ENCODE measurements at regions not wholly inside any gene's neighbourhood (a gene's known extent, or its start where the extent isn't known, plus 50 kb on each side); places are given as distances from the start of the nearest gene placed in this dataset.

- H3K9me3 ChIP-seq = no peaks in the 10 kb centered on the region
- TF ChIP-seq CTCF (IDR thresholded peaks at IDR 0.05) = no peak
- TF ChIP-seq POLR2A (IDR thresholded peaks at IDR 0.05) = no peak
- TF ChIP-seq POLR2AphosphoS5 (IDR thresholded peaks at IDR 0.05) = no peak
- H3K4me3 ChIP-seq = no peak overlapping the region
- no peak overlapping the region for H3K27ac ChIP-seq
- H3K27me3 ChIP-seq (replicated peaks; ENCODE audit: insufficient read depth) = no peaks in the 10 kb centered on the region
- no peaks in the 10 kb centered on the region for H3K4me1 ChIP-seq (replicated peaks)
- DNase-seq (ENCODE audit: low spot score) = no peak
- no peaks in the 10 kb centered on the region for H3K36me3 ChIP-seq
- WGBS = 87% methylated on average over 2 of the region's 2 CpGs
- intact Hi-C loops (cut with DNase I) = no loop called here
Observed at GRCh38 chr1:79197421-79197820, 190.9 kb upstream of the ADGRL4 start.

DNA sequence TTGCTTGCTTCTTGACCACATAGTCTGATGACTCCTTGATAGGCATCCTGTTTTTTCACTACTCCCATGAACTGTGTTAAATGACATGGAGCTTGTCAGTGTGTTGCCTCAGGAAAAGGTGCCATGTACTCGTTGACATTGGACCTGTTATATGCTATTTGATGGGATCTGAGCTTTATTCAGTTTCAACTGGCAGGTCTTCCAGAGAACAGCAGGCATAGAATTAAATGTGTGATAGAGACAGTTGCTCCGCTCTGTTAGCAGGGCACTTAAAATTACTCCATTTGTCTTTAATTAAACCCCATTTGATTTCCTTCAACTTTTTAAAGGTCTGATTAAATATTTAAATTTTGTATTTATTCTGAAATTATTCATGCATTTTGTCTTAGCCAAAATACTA lies 189.7 kb upstream of the ADGRL4 start:
- no peaks in the 10 kb centered on the region for H3K27me3 ChIP-seq (replicated peaks; ENCODE audit: insufficient read depth)
- no peaks in the 10 kb centered on the region for H3K36me3 ChIP-seq
- intact Hi-C loops (cut with DNase I) = no loop called here
- no peak for TF ChIP-seq POLR2A (IDR thresholded peaks at IDR 0.05)
- TF ChIP-seq POLR2AphosphoS5 (IDR thresholded peaks at IDR 0.05) = no peak
- TF ChIP-seq CTCF (IDR thresholded peaks at IDR 0.05) = no peak
- no peak for DNase-seq (ENCODE audit: low spot score)
- H3K4me3 ChIP-seq = no peak overlapping the region
- H3K27ac ChIP-seq = no peak overlapping the region
- no peaks in the 10 kb centered on the region for H3K9me3 ChIP-seq
- WGBS = 71% methylated on average over 2 of the region's 2 CpGs
- no peaks in the 10 kb centered on the region for H3K4me1 ChIP-seq (replicated peaks)

GRCh38 chr1:79193211-79194079 lies 186.9 kb upstream of the ADGRL4 start:
- no peak for DNase-seq (ENCODE audit: low spot score)
- intact Hi-C loops (cut with DNase I) = no loop called here
- TF ChIP-seq CTCF (IDR thresholded peaks at IDR 0.05) = no peak
- no peak for TF ChIP-seq POLR2AphosphoS5 (IDR thresholded peaks at IDR 0.05)
- no peak for TF ChIP-seq POLR2A (IDR thresholded peaks at IDR 0.05)

DNA sequence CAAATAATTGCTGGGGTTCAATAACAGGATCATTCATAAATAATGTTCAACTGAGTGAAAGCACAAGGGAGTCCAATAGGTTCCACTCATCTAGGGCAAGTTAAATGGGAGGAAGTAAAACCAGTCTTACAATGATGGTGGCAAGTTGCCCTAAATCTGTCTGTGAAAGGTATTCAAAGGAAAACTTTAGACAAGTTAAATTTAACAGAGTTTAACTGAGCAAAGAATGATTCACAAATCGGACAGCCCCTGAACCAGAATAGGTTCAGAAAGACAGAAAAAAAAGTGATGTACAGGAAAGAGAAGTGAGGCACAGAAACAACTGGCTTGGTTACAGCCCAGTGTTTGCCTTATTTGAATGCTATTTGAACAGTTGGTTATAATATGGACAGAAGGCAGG lies 183.5 kb upstream of the ADGRL4 start:
- H3K36me3 ChIP-seq = no peaks in the 10 kb centered on the region
- 52% methylated on average over 1 of the region's 1 CpG for WGBS
- H3K27me3 ChIP-seq (replicated peaks; ENCODE audit: insufficient read depth) = no peaks in the 10 kb centered on the region
- no peak for DNase-seq (ENCODE audit: low spot score)
- no peaks in the 10 kb centered on the region for H3K9me3 ChIP-seq
- no peak overlapping the region for H3K27ac ChIP-seq
- intact Hi-C loops (cut with DNase I) = no loop called here
- no peaks in the 10 kb centered on the region for H3K4me1 ChIP-seq (replicated peaks)
- TF ChIP-seq POLR2A (IDR thresholded peaks at IDR 0.05) = no peak
- no peak for TF ChIP-seq CTCF (IDR thresholded peaks at IDR 0.05)
- no peak for TF ChIP-seq POLR2AphosphoS5 (IDR thresholded peaks at IDR 0.05)
- H3K4me3 ChIP-seq = no peak overlapping the region

More at GRCh38 chr1:79193211-79194079, 186.9 kb upstream of the ADGRL4 start:
- Histone ChIP-seq H3K36me3 (no peaks in the 10 kb centered on the region), H3K9me3 (no peaks in the 10 kb centered on the region), H3K4me1 (replicated peaks) (no peaks in the 10 kb centered on the region), H3K27me3 (replicated peaks; ENCODE audit: insufficient read depth) (no peaks in the 10 kb centered on the region), H3K27ac (no peak overlapping the region), H3K4me3 (no peak overlapping the region)
- 27% methylated on average over 7 of the region's 7 CpGs for WGBS

GRCh38 chr1:79188337-79188736 lies 181.8 kb upstream of the ADGRL4 start:
- Histone ChIP-seq H3K4me1 (replicated peaks) (no peaks in the 10 kb centered on the region), H3K27me3 (replicated peaks; ENCODE audit: insufficient read depth) (no peaks in the 10 kb centered on the region), H3K27ac (no peak overlapping the region), H3K4me3 (no peak overlapping the region), H3K36me3 (no peaks in the 10 kb centered on the region), H3K9me3 (no peaks in the 10 kb centered on the region)
- TF ChIP-seq POLR2AphosphoS5 (IDR thresholded peaks at IDR 0.05) (no peak), CTCF (IDR thresholded peaks at IDR 0.05) (no peak), POLR2A (IDR thresholded peaks at IDR 0.05) (no peak)
- intact Hi-C loops (cut with DNase I) = no loop called here
- 63% methylated on average over 2 of the region's 2 CpGs for WGBS
- DNase-seq (ENCODE audit: low spot score) = no peak

Measured in prostate gland (tissue), 2 donors.